Psoas muscle (tissue), 7 donors: ENCODE measurements at regions not wholly inside any gene's neighbourhood (a gene's known extent, or its start where the extent isn't known, plus 50 kb on each side); places are given as distances from the start of the nearest gene placed in this dataset.
A peak's percentile ranks its signal among the peaks of the same experiment; 100 is the strongest.

ENCODE experiments used
- ATAC-seq, 4 donors: fragments of 200-7000 bp; cut with Tn5 transposase; one replicate each; pipeline ENCODE4 v1.9.1; 2020; ENCODE audit warnings: moderate library complexity in 3 of 4, mild to moderate bottlenecking in 2 of 4
- DNase-seq, 2 donors: peaks; one replicate each; pipeline ENCODE4 v3.0.0-alpha.2; 2020
- H3K27ac ChIP-seq: fragments of 200-600 bp; one replicate; pipeline ENCODE4 v1.8.0; 2022
- H3K27me3 ChIP-seq, 3 donors: fragments of 200-600 bp in 1 of 3; one replicate each; pipeline versions ENCODE4 v1.6.1 to v1.8.0; 2013 to 2022; ENCODE audit warnings: low read length in 2 of 3, mild to moderate bottlenecking in 2 of 3, moderate library complexity in 1 of 3; ENCODE audit not compliant: insufficient read depth in 3 of 3
- H3K36me3 ChIP-seq, 2 donors: fragments of 200-600 bp in 1 of 2; one replicate each; pipeline versions ENCODE4 v1.6.1 to v1.8.0; 2013 to 2022; ENCODE audit warnings: low read depth in 1 of 2, mild to moderate bottlenecking in 1 of 2, moderate library complexity in 1 of 2; ENCODE audit not compliant: insufficient read depth in 1 of 2
- H3K4me1 ChIP-seq: fragments of 200-600 bp; one replicate; pipeline ENCODE4 v1.8.0; 2022
- H3K4me3 ChIP-seq: fragments of 200-600 bp; one replicate; pipeline ENCODE4 v1.8.0; 2022; ENCODE audit warnings: mild to moderate bottlenecking
- H3K9me3 ChIP-seq: fragments of 200-600 bp; one replicate; pipeline ENCODE4 v1.8.0; 2022
- CTCF ChIP-seq: fragments of 200-600 bp; IDR thresholded peaks from one replicate; pipeline ENCODE4 v1.8.0; 2022; ENCODE audit warnings: antibody characterized with exemption
- WGBS, 3 donors: extraction: QIAGEN DNeasy Blood & Tissue Kit; methylation state at CpG; one replicate each; pipeline versions ENCODE4 v1.1.6 to v1.1.7; 2013; 5-methylcytosine and 5-hydroxymethylcytosine counted together
- intact Hi-C, 2 donors: fragments of 100-400 bp; cut with DNase I; formaldehyde crosslinking; loops; one replicate each; pipeline versions ENCODE4 v1.11.0 to v1.14.2; 2022
- donor health status: healthy with polysubstance abuse.
- donor health status: DM: no; HTN: no; CAD: no; lungs with moderate emphysema.
- donor health status: Bipolar disorder and iron deficiency.
- donor health status: healthy.
- donor health status: DM: yes; HTN: yes; CAD: no.
- donor health status: DM: no; HTN: no; CAD: no.
- donor health status: DM: yes; HTN: yes; CAD: no.

- WGBS, 3 donors: 92 to 95% (median 95%) methylated on average over 8 of the region's 8 CpGs
- TF ChIP-seq CTCF: no peak
- intact Hi-C loops: no loop called here
- DNase-seq: no peak
- Histone ChIP-seq H3K36me3 (no peaks in the 10 kb centered on the region), H3K27ac (no peak overlapping the region), H3K4me1 (peaks cover 19% of the 10 kb centered on the region), H3K4me3 (no peak overlapping the region), H3K9me3 (no peaks in the 10 kb centered on the region), H3K27me3 (no peaks in the 10 kb centered on the region)
- ATAC-seq: no peak
Observed at GRCh38 chr15:70501121-70501727, 262.1 kb downstream of the UACA start.

GRCh38 chr15:70499791-70500190, 263.6 kb downstream of the UACA start:
- ATAC-seq (no peak), DNase-seq (no peak)
- intact Hi-C loops: no loop called here
- no peaks in the 10 kb centered on the region for H3K27me3 ChIP-seq
- 77 to 88% (median 85%) methylated on average over 4 of the region's 4 CpGs for WGBS, 3 donors
- H3K27ac ChIP-seq: no peak overlapping the region
- H3K4me1 ChIP-seq: peaks cover 6% of the 10 kb centered on the region
- no peaks in the 10 kb centered on the region for H3K36me3 ChIP-seq
- no peak for TF ChIP-seq CTCF
- H3K4me3 ChIP-seq: no peak overlapping the region
- H3K9me3 ChIP-seq: no peaks in the 10 kb centered on the region

GRCh38 chr15:70498096-70498626, 265.2 kb downstream of the UACA start:
- DNase-seq (no peak), ATAC-seq (no peak)
- Histone ChIP-seq H3K9me3 (no peaks in the 10 kb centered on the region), H3K4me3 (no peak overlapping the region), H3K4me1 (peaks cover under 1% of the 10 kb centered on the region), H3K36me3 (no peaks in the 10 kb centered on the region), H3K27me3 (no peaks in the 10 kb centered on the region), H3K27ac (no peak overlapping the region)
- intact Hi-C loops: no loop called here
- 88 to 94% (median 91%) methylated on average over 12 of the region's 12 CpGs for WGBS, 3 donors
- TF ChIP-seq CTCF: no peak

- intact Hi-C loops: no loop called here
- Histone ChIP-seq H3K4me3 (no peak overlapping the region), H3K9me3 (no peaks in the 10 kb centered on the region), H3K27me3 (no peaks in the 10 kb centered on the region), H3K36me3 (no peaks in the 10 kb centered on the region), H3K27ac (no peak overlapping the region), H3K4me1 (no peaks in the 10 kb centered on the region)
- ATAC-seq: peak in 2 of 4 donors; percentile 34 to 44
- no peak for TF ChIP-seq CTCF
- 48 to 63% (median 56%) methylated on average over 7 of the region's 7 CpGs for WGBS, 3 donors
- DNase-seq: no peak
Observed at GRCh38 chr15:70497661-70498060, 265.7 kb downstream of the UACA start.
